Fibroblast of skin of right quadriceps (primary cell): ENCODE measurements at regions not wholly inside any gene's neighbourhood (a gene's known extent, or its start where the extent isn't known, plus 50 kb on each side); places are given as distances from the start of the nearest gene placed in this dataset.
A peak's percentile ranks its signal among the peaks of the same experiment; 100 is the strongest.
"Not testable (repeated sequence)": the region's sequence is repeated elsewhere in the genome, so short reads cannot be mapped to it uniquely, and the experiment has no call there.

ENCODE experiments used
- DNase-seq: peaks from one replicate; pipeline ENCODE4 v3.0.0-alpha.2; 2013

GRCh38 chr7:136527554-136527953 lies 340.9 kb upstream of the CHRM2 start:
- DNase-seq: no peak

GRCh38 chr7:136526408-136527105 lies 341.9 kb upstream of the CHRM2 start:
- DNase-seq: no peak

- peak; percentile 67 for DNase-seq
These were observed 344.9 kb upstream of the CHRM2 start for GRCh38 chr7:136523571-136523970.

GRCh38 chr7:136517971-136518370 lies 350.5 kb upstream of the CHRM2 start:
- no peak for DNase-seq

DNA sequence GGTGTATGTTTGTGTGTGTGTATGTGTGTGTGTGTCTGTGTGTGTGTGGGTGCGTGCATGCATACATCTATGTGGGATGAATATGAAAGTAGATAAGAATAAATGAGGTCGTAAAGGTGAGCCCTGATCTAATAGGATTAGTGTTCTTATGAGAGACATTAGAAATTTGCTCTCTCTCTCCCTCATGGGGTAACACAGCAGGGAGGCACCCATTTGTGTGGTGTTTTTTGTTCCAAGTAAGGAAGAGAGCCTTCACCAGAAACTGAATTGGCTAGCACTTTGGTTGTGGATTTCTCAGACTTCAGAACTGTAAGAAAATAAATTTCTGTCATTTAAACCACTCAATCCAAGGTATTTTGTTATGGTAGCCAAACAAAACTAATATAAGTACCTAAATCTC lies 353.7 kb upstream of the CHRM2 start:
- no peak for DNase-seq

DNA sequence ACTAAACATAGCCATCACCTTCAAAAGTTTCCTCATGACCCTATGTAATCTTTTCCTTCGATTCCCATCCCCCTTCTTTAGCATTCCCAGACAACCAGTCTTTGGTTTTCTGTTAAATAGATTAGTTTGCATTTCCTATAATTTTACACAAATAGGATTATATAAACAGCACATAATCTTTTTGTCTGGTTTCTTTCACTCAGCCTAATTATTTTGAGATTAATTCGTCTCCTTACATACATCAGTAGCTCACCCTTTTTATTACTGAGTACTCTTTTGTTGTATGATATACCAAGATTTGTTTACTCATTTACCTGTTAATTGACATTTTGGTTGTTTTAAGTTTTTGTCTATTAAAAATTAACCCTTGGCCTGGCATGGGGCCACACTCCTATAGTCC lies 354.7 kb upstream of the CHRM2 start:
- DNase-seq: no peak

DNA sequence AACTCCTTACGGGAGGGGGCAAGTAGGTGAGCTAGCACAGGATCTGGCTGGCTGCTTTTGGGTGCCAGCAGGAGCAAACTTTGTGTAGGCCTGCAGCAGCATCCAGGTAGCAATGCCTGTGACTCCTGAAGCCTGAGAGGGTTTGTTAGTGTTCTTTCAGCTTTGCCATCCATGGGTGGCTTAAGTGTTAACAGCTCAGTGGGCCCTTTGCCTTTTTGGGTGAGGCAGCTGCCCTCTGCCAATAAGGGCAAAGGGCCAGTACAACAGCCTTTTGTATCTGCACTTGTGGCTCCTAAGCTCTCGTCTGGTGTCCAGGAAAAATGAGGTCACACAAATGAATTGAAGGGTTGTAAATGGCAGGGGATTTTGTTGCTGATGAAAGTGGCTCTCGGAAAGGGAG lies 359.0 kb upstream of the CHRM2 start:
- no peak for DNase-seq

GRCh38 chr7:136502162-136502561 lies 366.3 kb upstream of the CHRM2 start:
- DNase-seq: no peak

DNA sequence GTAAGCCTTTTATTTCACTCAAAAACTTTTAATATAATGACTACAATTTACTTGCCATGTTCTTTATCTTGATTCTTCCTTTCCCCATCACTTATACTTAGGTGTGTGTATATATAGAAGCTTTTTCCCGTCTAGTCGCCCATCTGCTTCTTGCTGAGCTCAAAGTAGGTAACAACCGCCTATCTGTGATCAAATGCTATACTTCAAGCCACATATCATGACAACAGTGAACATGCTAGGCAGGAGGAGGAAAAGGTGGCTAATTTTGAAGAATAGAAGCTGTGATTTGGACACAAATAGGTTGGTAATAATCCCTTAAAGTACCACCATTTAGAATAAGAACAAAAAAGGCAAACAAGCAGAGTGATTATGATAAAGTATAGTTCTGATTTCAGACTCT lies 367.3 kb upstream of the CHRM2 start:
- DNase-seq: no peak

GRCh38 chr7:136496551-136496950 lies 371.9 kb upstream of the CHRM2 start:
- DNase-seq: no peak

GRCh38 chr7:136495081-136495480 lies 373.4 kb upstream of the CHRM2 start:
- no peak for DNase-seq

GRCh38 chr7:136492366-136492765 lies 376.1 kb upstream of the CHRM2 start:
- no peak for DNase-seq

DNA sequence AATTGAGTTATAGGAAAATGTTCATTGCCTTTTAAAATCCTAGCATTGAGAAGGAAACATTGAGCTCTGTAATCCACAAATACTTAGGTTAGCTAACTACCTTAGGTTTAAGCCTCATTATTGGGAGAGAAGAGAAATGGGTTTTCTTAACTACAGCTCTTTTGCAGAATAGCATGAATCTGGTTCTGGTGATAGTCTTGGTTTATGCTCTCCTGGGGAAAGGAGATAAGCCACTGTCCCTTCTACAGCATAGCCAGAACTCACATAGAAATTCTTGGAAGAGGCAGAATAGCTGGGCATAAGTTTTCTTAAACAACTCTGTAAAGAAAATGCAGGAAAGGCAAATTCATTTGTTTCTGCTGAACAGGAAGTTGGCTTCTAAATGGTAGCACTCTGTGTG lies 378.6 kb upstream of the CHRM2 start:
- DNase-seq: no peak

GRCh38 chr7:136480901-136481300 lies 387.6 kb upstream of the CHRM2 start:
- no peak for DNase-seq

DNA sequence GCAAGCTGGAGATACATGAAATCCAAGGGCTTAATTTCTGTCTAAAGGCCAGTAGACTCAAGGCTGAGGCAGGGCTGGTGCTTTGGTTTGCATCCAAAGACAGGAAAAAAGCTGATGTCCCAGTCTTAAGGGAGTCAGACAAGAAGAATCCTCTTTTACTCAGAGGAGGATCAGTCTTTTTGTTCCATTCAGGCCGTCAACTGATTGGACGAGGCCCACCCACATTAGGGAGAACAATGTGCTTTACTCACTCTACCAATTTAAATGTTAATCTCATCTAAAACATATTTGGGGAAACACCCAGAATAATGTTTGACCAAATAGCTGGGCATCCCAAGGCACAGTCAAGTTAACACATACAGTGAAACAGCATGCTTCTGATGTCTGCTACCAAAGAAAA lies 388.5 kb upstream of the CHRM2 start:
- DNase-seq: no peak

GRCh38 chr7:136470179-136470578 lies 398.3 kb upstream of the CHRM2 start:
- DNase-seq: no peak

- DNase-seq: no peak
These were observed 415.5 kb upstream of the CHRM2 start for GRCh38 chr7:136452949-136453348.

- DNase-seq: no peak
These were observed 421.7 kb upstream of the CHRM2 start for GRCh38 chr7:136446751-136447150.

- no peak for DNase-seq
These were observed 426.6 kb upstream of the CHRM2 start for GRCh38 chr7:136441835-136442234.

DNA sequence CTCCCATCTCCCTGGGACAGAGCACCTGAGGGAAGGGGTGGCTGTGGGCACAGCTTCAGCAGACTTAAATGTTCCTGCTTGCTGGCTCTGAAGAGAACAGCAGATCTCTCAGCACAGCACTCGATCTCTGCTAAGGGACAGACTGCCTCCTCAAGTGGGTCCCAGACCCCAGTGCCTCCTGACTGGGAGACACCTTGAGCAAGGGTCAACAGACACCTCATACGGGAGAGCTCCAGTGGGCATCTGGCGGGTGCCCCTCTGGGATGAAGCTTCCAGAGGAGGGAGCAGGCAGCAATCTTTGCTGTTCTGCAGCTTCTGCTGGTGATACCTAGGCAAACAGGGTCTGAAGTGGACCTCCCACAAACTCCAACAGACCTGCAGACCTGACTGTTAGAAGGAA lies 436.7 kb upstream of the CHRM2 start:
- DNase-seq: not testable (repeated sequence)

- DNase-seq: no peak
These were observed 444.4 kb upstream of the CHRM2 start for GRCh38 chr7:136424058-136424457.

GRCh38 chr7:136419740-136420139 lies 442.6 kb upstream of the MTPN start:
- not testable (repeated sequence) for DNase-seq

GRCh38 chr7:136412952-136413351 lies 435.8 kb upstream of the MTPN start:
- no peak for DNase-seq

- peak; percentile 35 for DNase-seq
These were observed 429.0 kb upstream of the MTPN start for GRCh38 chr7:136405931-136406777.

- no peak for DNase-seq
These were observed 426.4 kb upstream of the MTPN start for GRCh38 chr7:136403591-136403990.
